Activated CD4-positive, alpha-beta memory T cell treated with anti-CD3 and anti-CD28 coated beads for 36 hours (primary cell): ENCODE measurements at regions not wholly inside any gene's neighbourhood (a gene's known extent, or its start where the extent isn't known, plus 50 kb on each side); places are given as distances from the start of the nearest gene placed in this dataset.

Experiments
- CTCF ChIA-PET: fragments of 350-600 bp; sonication (Branson Sonifier 250); formaldehyde crosslinking; loops from one replicate; lab custom pipeline; 2021; ENCODE audit warnings: antibody characterized with exemption, inconsistent platforms; lab: Charles Lee
- POLR2A ChIA-PET: fragments of 350-600 bp; sonication (Branson Sonifier 250); formaldehyde crosslinking; loops from one replicate; lab custom pipeline; 2021; ENCODE audit warnings: antibody characterized with exemption; lab: Charles Lee
- DNase-seq: peaks from one replicate; pipeline ENCODE4 v3.0.0-alpha.2; 2020
- H3K27ac Mint-ChIP-seq: one replicate; pipeline ENCODE4 v1.8.0; 2021; ENCODE audit warnings: mixed read lengths
- H3K27me3 Mint-ChIP-seq: one replicate; pipeline ENCODE4 v1.8.0; 2021; ENCODE audit warnings: mixed read lengths
- H3K36me3 Mint-ChIP-seq: one replicate; pipeline ENCODE4 v1.8.0; 2021; ENCODE audit warnings: mixed read lengths
- H3K4me1 Mint-ChIP-seq: one replicate; pipeline ENCODE4 v1.8.0; 2021; ENCODE audit warnings: low read depth, mixed read lengths
- H3K4me3 Mint-ChIP-seq: one replicate; pipeline ENCODE4 v1.8.0; 2021; ENCODE audit warnings: mild to moderate bottlenecking, mixed read lengths
- H3K9me3 Mint-ChIP-seq: one replicate; pipeline ENCODE4 v1.8.0; 2021; ENCODE audit warnings: mixed read lengths
- intact Hi-C: fragments of 100-400 bp; cut with micrococcal nuclease; formaldehyde crosslinking; loops from one replicate; pipeline ENCODE4 v1.15.1; 2023

DNA sequence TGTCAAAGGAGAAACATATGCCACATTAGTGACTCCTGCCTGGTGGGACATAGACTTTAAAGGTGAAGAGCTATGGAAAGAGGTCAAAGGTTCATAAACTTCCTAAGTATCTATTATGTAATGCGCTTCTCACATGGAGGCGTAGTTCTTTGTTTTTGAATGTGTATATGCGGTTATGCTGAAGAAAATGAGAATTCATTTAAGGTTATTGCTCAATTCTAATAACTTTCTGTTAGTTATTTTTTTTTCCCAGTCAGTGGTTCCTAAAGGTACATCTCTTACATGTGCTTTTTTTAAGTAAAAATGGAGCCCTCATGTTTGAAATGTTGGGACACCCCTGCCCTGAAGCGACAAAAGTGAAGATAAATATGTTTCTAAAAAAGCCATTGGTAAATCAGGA lies 156.2 kb downstream of the SPATA31D1 start:
- POLR2A ChIA-PET: no interaction called here
- no peak overlapping the region for H3K4me3 Mint-ChIP-seq
- H3K36me3 Mint-ChIP-seq: no peaks in the 10 kb centered on the region
- no peaks in the 10 kb centered on the region for H3K27me3 Mint-ChIP-seq
- CTCF ChIA-PET: no interaction called here
- H3K27ac Mint-ChIP-seq: no peak overlapping the region
- no peaks in the 10 kb centered on the region for H3K4me1 Mint-ChIP-seq
- no peak for DNase-seq
- intact Hi-C loops: no loop called here
- H3K9me3 Mint-ChIP-seq: peaks cover 8% of the 10 kb centered on the region

DNA sequence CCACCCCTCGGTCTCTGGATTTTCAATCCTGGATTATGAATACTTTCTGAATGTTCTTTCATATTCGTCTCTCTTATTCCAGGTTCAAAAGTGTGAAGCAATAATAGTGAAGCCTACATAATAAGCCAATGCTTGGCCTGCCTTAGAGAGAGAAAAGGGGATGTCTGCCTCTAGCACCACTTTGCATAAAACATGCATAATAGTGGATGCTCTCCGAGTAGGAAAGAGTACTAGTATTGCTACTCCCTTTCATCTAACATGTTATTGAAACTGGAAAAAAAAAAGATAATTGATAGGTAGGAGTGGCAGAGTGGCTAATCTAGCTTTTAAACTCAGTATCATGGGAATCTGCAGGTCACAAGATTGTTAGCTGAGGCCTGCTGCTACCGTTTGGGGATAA lies 158.1 kb downstream of the SPATA31D1 start:
- no peaks in the 10 kb centered on the region for H3K36me3 Mint-ChIP-seq
- intact Hi-C loops: no loop called here
- peaks cover 8% of the 10 kb centered on the region for H3K9me3 Mint-ChIP-seq
- ChIA-PET POLR2A (no interaction called here), CTCF (no interaction called here)
- H3K4me3 Mint-ChIP-seq: no peak overlapping the region
- no peaks in the 10 kb centered on the region for H3K27me3 Mint-ChIP-seq
- no peaks in the 10 kb centered on the region for H3K4me1 Mint-ChIP-seq
- no peak for DNase-seq
- no peak overlapping the region for H3K27ac Mint-ChIP-seq

- intact Hi-C loops: no loop called here
- Mint-ChIP-seq H3K36me3 (no peaks in the 10 kb centered on the region), H3K4me1 (no peaks in the 10 kb centered on the region), H3K9me3 (peaks cover 8% of the 10 kb centered on the region), H3K27ac (no peak overlapping the region), H3K4me3 (no peak overlapping the region), H3K27me3 (no peaks in the 10 kb centered on the region)
- DNase-seq: no peak
- ChIA-PET CTCF (no interaction called here), POLR2A (no interaction called here)
Measured at GRCh38 chr9:82147798-82148425, 159.3 kb downstream of the SPATA31D1 start.

DNA sequence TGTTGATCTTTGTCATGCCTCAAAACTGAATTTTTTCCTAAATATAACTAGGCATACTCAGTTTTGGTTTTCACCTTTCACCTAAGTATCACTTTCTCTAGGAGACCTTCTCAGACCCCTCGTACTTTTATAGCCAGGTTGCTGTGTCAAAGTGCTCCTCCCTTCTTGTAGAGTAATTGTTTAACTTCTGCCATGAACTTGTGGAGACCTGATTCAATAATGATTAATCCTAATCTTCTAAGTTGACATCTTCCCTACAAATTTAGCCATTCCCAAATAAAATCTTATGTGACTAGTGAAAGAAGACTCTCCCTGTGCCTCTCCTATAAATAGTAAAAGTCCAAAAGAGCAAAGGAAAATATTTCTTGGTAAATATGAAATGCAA lies 159.8 kb downstream of the SPATA31D1 start:
- H3K36me3 Mint-ChIP-seq: no peaks in the 10 kb centered on the region
- H3K27ac Mint-ChIP-seq: no peak overlapping the region
- H3K4me3 Mint-ChIP-seq: no peak overlapping the region
- intact Hi-C loops: no loop called here
- peaks cover 8% of the 10 kb centered on the region for H3K9me3 Mint-ChIP-seq
- POLR2A ChIA-PET: no interaction called here
- DNase-seq: no peak
- H3K27me3 Mint-ChIP-seq: no peaks in the 10 kb centered on the region
- CTCF ChIA-PET: no interaction called here
- no peaks in the 10 kb centered on the region for H3K4me1 Mint-ChIP-seq

GRCh38 chr9:82148901-82149461 lies 160.4 kb downstream of the SPATA31D1 start:
- ChIA-PET CTCF (no interaction called here), POLR2A (no interaction called here)
- Mint-ChIP-seq H3K27me3 (no peaks in the 10 kb centered on the region), H3K4me3 (no peak overlapping the region), H3K27ac (no peak overlapping the region), H3K36me3 (no peaks in the 10 kb centered on the region), H3K9me3 (peaks cover 8% of the 10 kb centered on the region), H3K4me1 (no peaks in the 10 kb centered on the region)
- intact Hi-C loops: no loop called here
- DNase-seq: no peak

DNA sequence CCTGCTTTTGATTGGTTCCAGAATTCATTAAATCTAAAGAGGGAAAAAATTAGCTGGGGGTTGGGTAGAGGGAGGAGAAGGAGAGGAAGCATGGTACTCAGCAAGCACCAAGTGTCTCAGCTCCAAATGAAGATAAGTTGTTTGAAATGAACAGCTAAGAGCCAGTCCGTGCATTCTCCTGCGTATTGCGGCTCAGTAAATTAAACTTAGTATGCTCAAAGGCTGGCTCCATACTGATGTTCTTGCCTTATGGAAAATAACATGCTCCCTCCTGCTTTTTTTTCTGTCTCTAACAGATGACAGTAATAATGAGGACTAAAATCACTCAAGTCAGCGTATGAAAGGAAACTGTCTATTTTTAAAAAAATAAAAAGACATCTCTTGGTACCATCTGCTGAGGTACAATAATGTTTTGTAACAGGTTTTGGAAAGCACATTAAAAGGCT lies 161.0 kb downstream of the SPATA31D1 start:
- Mint-ChIP-seq H3K27ac (no peak overlapping the region), H3K9me3 (peaks cover 10% of the 10 kb centered on the region), H3K36me3 (no peaks in the 10 kb centered on the region), H3K27me3 (no peaks in the 10 kb centered on the region), H3K4me3 (no peak overlapping the region), H3K4me1 (no peaks in the 10 kb centered on the region)
- ChIA-PET POLR2A (no interaction called here), CTCF (no interaction called here)
- no peak for DNase-seq
- intact Hi-C loops: no loop called here

- peaks cover 5% of the 10 kb centered on the region for H3K9me3 Mint-ChIP-seq
- ChIA-PET POLR2A (no interaction called here), CTCF (no interaction called here)
- no peak for DNase-seq
- no peaks in the 10 kb centered on the region for H3K4me1 Mint-ChIP-seq
- intact Hi-C loops: no loop called here
- no peak overlapping the region for H3K4me3 Mint-ChIP-seq
- H3K27ac Mint-ChIP-seq: no peak overlapping the region
- H3K36me3 Mint-ChIP-seq: no peaks in the 10 kb centered on the region
- H3K27me3 Mint-ChIP-seq: no peaks in the 10 kb centered on the region
Measured at GRCh38 chr9:82152181-82152580, 163.6 kb downstream of the SPATA31D1 start.

DNA sequence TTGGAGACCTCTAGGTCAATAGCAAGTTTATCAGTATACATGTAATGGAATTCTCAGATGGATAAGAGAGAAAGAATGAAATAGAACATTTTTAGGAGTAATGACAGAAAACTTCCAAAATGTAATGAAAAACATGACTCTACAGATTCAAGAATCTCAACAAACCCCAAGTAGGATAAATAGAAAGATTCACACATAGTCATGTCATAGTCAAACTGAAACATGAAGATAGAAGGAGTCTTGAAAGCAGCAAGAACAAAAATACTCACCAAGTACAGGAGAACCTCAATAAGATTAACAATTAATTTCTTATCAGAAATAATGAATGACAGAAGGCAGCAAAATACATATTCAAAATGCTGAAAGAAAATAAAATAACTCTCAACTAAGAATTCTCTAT lies 164.5 kb downstream of the SPATA31D1 start:
- CTCF ChIA-PET: no interaction called here
- Mint-ChIP-seq H3K4me3 (no peak overlapping the region), H3K27ac (no peak overlapping the region), H3K9me3 (peaks cover 8% of the 10 kb centered on the region), H3K27me3 (no peaks in the 10 kb centered on the region), H3K4me1 (no peaks in the 10 kb centered on the region), H3K36me3 (no peaks in the 10 kb centered on the region)
- no peak for DNase-seq
- intact Hi-C loops: no loop called here
- POLR2A ChIA-PET: no interaction called here

- intact Hi-C loops: no loop called here
- H3K4me1 Mint-ChIP-seq: no peaks in the 10 kb centered on the region
Measured at GRCh38 chr9:82154573-82154972, 166.0 kb downstream of the SPATA31D1 start.

DNA sequence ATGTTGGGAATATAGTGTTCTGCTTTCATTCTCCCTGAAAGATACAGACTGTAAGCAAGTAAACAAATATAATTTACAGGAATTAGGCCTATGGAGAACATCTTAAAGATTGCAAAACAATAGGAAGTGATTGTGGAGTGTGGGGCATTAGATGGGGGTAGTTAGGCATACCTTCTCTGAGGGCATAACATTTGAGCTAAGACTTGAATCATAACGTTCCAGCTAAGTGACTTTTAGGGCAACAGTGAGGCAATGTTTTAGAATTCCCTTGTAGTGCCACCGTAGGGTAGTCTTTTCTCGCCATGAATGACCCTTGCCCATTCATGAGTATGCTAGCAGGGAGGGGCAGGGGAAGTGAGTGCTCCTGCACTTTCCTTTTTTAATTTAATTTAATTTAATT lies 173.3 kb downstream of the SPATA31D1 start:
- no peak for DNase-seq
- Mint-ChIP-seq H3K27me3 (no peaks in the 10 kb centered on the region), H3K36me3 (no peaks in the 10 kb centered on the region), H3K4me1 (no peaks in the 10 kb centered on the region), H3K9me3 (peaks cover 15% of the 10 kb centered on the region), H3K27ac (no peak overlapping the region), H3K4me3 (no peak overlapping the region)
- CTCF ChIA-PET: no interaction called here
- POLR2A ChIA-PET: no interaction called here
- intact Hi-C loops: no loop called here

More at GRCh38 chr9:82154573-82154972, 166.0 kb downstream of the SPATA31D1 start:
- ChIA-PET POLR2A (no interaction called here), CTCF (no interaction called here)
- Mint-ChIP-seq H3K27ac (no peak overlapping the region), H3K36me3 (no peaks in the 10 kb centered on the region), H3K27me3 (no peaks in the 10 kb centered on the region), H3K9me3 (peaks cover 8% of the 10 kb centered on the region), H3K4me3 (no peak overlapping the region)
- DNase-seq: no peak

DNA sequence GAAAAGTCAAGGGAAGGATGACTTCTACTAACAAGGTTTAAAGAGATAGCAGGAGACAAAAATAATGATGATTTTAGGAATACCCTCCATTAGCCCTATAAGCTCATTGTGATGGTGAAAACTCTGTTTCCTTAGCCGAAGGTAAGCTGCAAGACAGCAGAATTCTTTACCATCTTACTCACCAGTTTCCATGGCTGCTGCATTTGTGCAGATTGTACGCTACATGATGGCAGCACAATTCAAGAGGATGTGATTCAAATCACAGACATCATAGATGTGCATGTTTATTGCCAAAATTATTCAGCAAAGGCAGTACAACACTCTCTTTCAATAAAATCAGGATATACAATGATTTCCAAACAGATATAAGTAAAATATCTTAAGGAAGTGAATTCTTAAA lies 175.6 kb downstream of the SPATA31D1 start:
- ChIA-PET POLR2A (no interaction called here), CTCF (no interaction called here)
- Mint-ChIP-seq H3K9me3 (peaks cover 12% of the 10 kb centered on the region), H3K27me3 (no peaks in the 10 kb centered on the region), H3K4me3 (no peak overlapping the region), H3K27ac (no peak overlapping the region), H3K4me1 (no peaks in the 10 kb centered on the region), H3K36me3 (no peaks in the 10 kb centered on the region)
- intact Hi-C loops: no loop called here
- DNase-seq: no peak

GRCh38 chr9:82167296-82167695 lies 178.7 kb downstream of the SPATA31D1 start:
- H3K4me1 Mint-ChIP-seq: no peaks in the 10 kb centered on the region
- DNase-seq: no peak
- H3K27ac Mint-ChIP-seq: no peak overlapping the region
- POLR2A ChIA-PET: no interaction called here
- no peak overlapping the region for H3K4me3 Mint-ChIP-seq
- intact Hi-C loops: no loop called here
- no peaks in the 10 kb centered on the region for H3K36me3 Mint-ChIP-seq
- H3K9me3 Mint-ChIP-seq: peaks cover 10% of the 10 kb centered on the region
- H3K27me3 Mint-ChIP-seq: no peaks in the 10 kb centered on the region
- CTCF ChIA-PET: no interaction called here

- no peaks in the 10 kb centered on the region for H3K27me3 Mint-ChIP-seq
- no peak overlapping the region for H3K4me3 Mint-ChIP-seq
- DNase-seq: no peak
- POLR2A ChIA-PET: no interaction called here
- H3K9me3 Mint-ChIP-seq: peaks cover 10% of the 10 kb centered on the region
- intact Hi-C loops: no loop called here
- H3K4me1 Mint-ChIP-seq: no peaks in the 10 kb centered on the region
- CTCF ChIA-PET: no interaction called here
- H3K27ac Mint-ChIP-seq: no peak overlapping the region
- no peaks in the 10 kb centered on the region for H3K36me3 Mint-ChIP-seq
Measured at GRCh38 chr9:82168585-82168984, 180.0 kb downstream of the SPATA31D1 start.
